HUDEP-2 (cell line): ENCODE measurements at regions not wholly inside any gene's neighbourhood (a gene's known extent, or its start where the extent isn't known, plus 50 kb on each side); places are given as distances from the start of the nearest gene placed in this dataset.
A peak's percentile ranks its signal among the peaks of the same experiment; 100 is the strongest.
"Not testable (repeated sequence)": the region's sequence is repeated elsewhere in the genome, so short reads cannot be mapped to it uniquely, and the experiment has no call there.

Experiments used
- DNase-seq, 76 experiments: peaks; one replicate each; lab custom pipeline; 2025; ENCODE audit not compliant: unreplicated experiment in 76 of 76; lab: John Stamatoyannopoulos, UW

DNA sequence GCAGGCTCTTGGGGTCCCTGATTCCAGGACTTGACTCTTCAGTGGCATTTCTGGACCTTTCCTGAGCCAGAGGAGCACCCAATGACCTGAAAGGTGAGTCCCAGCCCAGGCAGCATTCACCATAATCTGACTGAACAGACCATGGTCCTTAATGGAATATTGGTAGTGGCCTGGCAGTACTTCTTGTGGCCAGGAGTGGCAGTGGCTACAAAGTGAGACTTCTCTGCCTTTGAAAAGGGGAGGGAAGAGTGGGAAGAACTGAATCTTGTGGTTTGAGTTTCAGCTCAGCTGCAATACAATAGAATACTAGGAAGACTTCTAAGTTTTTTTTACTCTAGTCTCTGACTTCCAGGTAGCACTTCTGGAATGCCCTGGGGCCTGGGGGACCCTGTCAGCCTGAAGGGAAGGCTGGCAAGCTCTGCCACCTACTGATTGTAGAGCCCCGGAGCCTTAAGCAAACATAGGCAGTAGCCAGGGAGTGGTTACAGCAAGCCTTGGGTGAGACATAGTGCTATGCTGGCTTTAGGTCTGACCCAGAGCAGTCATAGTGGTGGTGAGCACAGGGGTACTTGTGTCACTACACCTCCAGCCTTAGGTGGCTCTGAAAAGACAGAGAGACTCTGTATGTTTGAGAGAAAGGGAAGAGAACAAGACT, 674.2 kb upstream of the MANEA start:
- no peak for DNase-seq

DNA sequence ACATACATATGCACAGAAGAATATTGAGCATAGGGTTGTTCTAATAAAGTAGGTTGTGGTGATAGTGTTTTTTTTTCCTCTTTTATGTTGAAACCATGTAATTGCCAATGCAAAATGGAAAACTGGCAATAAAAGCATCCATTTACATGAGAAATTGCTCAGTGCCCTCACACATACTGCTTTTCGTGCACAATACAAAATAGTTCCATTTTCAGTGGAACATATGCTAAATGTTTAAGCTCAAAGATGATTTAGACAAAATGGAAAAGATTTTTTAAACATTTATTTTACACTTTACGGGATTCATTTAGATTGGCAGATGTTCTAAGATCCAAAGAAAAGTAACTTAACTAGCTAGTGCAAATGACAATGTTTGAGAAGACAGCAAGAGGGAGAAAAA, 678.1 kb upstream of the MANEA start:
- no peak for DNase-seq

DNA sequence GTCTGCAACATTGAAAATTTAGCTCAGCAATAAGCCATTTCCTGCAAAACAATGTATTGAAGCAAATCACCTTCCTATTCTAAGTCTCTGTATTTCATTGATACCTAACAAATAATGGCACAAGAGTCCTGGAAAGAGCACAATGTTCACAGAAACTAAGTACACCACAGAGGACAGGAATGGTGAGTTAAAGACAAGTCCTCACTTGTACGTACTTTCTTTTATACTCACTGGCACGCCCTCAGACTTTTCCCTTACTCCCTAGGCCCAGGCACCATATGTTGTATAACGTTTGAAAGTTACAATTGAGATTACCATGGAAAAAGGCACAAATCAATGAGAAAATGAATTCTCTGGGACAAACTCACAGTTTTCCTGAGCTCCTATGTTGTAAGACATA, 683.0 kb upstream of the MANEA start:
- DNase-seq: no peak

DNA sequence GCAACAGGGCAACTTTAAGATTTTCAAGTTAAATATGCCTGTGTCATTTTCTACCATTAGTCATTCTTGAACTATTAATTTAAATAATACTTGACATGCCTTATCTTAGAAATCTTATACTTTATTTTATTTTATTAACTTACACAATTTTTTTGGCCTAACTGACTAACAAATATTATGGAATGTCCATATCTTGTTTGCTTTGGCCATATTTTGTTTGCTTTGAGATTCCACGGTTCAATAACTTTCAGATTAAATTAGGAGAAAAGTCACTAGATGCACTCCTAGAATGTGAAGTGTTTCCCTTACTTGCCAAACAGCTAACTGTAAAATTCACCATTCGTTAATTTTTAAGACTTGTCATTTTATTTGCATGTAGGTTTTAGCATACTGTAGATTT, 684.0 kb upstream of the MANEA start:
- DNase-seq: no peak

DNA sequence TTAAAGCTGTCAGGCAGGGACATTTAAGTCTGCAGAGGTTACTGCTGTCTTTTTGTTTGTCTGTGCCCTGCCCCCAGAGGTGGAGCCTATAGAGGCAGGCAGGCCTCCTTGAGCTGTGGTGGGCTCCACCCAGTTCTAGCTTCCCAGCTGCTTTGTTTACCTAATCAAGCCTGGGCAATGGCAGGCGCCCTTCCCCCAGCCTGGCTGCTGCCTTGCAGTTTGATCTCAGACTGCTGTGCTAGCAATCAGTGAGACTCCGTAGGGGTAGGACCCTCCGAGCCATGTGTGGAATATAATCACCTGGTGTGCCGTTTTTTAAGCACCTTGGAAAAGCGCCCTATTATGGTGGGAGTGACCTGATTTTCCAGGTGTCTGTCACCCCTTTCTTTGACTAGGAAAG, 703.5 kb upstream of the MANEA start:
- DNase-seq: not testable (repeated sequence)

DNA sequence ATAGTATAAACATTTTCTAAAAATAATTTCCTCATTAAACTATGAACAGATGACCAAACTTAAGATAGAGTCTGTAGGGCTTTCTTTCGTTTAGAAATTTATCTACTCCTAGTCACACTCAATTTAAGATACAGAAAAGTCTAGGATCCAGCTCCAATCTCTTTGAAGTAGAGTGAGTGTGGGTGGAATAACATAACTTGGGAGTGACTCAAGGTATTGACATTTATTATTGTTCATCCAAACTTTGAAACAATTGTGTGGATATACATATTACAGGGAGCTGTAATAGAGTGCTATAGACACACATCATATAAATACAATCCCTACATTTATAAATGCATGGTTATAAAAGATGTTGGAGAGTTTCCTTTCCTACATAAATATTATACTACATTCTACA, 715.2 kb upstream of the MANEA start:
- DNase-seq: no peak

DNA sequence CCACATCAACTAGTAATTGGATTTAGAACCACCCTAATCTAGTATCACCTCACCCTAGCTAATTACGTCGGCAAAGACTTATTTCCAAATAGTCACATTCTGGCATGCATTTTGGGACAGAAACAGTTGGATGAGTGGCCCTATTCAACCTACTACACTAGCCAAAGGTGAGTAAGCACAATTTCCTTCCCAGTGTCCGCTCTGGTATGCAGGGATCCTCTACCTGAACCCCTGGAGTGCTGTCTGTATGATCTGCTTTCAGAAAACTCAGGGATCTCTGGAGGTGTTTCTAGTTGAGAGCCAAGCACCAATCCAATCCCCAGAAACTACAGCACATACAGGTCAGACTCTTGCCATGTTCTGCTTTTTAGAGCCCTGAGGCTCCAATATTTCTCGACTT, 717.4 kb upstream of the MANEA start:
- DNase-seq: no peak

DNA sequence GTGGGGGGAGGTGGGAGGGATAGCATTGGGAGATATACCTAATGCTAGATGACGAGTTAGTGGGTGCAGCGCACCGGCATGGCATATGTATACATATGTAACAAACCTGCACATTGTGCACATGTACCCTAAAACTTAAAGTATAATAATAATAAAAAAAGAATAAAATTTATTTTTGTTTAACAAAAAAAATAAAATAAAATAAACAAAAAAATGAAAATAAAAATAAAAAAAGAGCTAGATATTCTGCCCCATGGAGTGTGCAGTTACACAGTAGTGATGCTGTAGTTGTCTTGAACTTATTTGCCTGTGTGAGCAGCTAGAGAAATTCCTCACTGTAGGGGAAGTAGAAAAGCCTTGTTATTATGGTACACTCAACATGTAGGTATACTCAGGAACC, 720.3 kb upstream of the MANEA start:
- DNase-seq: not testable (repeated sequence)

DNA sequence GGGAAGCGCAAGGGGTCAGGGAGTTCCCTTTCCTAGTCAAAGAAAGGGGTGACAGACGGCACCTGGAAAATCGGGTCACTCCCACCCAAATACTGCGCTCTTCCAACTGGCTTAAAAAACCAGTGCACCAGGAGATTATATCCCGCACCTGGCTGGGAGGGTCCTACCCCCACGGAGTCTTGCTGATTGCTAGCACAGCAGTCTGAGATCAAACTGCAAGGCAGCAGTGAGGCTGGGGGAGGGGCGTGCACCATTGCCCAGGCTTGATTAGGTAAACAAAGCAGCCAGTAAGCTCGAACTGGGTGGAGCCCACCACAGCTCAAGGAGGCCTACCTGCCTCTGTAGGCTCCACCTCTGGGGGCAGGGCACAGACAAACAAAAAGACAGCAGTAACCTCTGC, 726.0 kb upstream of the MANEA start:
- not testable (repeated sequence) for DNase-seq

DNA sequence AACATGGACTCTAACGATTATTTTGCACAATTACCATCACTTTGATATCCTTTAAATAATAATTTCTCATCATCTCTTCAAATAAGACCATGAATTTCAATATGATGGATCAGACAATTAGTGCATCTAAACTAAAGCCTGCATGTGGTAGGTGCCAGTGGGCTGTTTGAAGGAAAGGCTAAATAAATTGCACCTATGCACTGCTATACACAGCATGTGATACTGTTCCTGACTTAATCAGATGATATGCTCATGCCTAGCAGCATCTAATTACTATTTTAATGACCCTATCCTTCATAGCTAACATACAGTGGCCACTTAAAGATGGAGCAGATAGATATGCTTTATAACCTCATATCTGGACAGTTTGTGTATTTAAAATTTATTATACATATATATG, 731.6 kb upstream of the MANEA start:
- DNase-seq: no peak

DNA sequence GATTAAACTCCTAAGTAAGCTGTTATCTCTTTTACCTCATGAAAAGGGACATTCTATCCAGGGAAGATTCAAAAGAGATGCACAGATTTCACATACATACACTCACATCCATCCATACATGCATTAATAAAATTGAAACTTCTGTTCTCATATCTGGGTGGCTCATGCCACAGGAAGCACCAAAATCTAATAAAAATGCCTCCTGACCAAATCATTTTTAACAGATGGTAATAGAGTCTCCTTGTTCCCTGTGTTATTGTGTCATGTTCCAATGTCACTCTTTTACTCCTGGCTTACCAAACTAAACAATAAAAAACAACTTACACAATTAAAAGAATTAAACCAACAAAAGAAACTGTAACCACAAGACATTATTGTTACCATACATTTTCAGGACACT, 742.1 kb upstream of the MANEA start:
- no peak for DNase-seq

DNA sequence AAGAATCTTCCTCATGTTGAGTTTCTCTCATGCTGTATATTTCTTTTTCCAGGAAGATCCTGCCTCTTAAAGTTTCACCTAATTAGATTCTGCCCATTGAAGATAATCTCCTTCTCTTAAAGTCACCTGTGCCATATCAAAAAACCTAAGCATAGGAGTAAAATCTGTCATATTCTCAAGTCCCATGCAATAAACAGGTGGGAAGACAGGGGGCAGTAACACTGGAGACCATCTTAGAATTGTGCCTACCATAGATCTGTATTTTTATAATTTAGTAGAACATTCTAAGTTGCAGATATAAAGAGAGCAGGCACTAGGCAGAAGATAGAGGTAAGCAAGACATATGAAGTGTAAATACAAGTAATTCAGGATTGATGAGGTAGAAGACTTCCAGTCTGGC, 763.5 kb upstream of the MANEA start:
- no peak for DNase-seq

DNA sequence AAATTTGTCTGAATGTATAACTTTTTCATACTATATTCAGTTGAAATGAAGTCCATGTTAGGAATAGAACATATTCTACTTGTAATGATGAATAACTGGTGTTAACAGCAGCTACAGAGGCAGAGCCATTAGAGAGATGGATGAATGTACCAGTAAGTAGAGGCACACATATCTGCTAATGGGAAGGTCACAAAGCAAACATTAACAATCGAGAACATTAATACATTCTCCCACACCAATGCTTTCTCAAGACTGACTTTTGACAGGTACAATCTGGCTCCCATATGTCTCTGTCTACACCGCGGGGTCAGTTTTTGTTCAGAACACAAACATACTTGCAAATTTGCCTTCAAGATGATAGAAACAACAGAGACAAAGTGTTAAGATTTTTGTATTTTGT, 776.0 kb upstream of the MANEA start:
- DNase-seq: no peak

DNA sequence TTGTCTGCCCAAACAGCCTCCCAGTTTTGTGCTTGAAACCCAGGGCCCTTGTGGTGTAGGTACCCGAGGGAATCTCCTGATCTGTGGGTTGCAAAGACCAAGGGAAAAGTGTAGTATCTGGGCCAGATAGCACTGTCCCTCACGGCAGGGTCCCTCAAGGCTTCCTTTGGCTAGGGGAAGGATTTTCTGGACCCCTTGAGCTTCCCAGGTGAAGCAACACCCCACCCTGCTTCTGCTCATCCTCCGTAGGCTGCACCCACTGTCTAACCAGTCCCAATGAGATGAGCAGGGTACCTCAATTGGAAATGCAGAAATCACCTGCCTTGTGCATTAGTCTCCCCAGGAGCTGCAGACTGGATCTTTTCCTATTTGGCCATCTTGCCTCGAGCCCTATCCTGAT, 791.8 kb upstream of the MANEA start:
- no peak for DNase-seq

DNA sequence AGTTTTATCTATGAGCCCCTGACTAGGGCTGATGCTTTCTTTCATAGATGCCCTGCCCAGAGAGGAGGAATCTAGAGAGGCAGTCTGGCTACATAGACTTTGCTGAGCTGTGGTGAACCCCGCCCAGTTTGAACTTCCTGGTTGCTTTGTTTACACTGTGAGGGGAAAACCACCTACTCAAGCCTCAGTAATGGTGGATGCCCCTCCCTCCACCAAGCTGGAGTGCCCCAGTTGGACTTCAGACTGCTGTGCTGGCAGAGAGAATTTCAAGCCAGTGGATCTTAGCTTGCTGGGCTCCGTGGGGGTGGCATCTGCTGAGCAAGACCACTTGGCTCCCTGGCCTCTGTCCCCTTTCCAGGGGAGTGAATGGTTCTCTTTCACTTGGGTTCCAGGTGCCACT, 792.3 kb upstream of the MANEA start:
- DNase-seq: not testable (repeated sequence)

DNA sequence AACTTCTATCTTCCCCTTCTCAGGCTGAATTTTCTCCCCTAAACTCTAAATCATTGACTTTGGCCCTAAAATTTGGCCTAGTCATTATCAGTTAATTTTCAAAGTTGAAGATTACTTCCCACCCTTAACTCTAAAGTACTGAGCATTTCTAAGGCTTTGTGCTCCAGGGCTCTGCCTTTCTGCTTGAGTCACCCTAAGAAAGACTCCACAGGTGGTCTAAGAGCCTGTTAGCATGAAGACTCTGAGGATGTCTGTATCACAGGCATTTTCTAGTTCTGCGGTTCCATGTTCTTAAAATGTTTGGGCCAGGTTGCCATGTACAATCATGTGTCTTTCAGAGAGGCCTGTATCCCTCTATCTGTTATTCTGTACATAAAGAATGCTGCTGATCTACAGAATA, 808.1 kb upstream of the MANEA start:
- no peak for DNase-seq

DNA sequence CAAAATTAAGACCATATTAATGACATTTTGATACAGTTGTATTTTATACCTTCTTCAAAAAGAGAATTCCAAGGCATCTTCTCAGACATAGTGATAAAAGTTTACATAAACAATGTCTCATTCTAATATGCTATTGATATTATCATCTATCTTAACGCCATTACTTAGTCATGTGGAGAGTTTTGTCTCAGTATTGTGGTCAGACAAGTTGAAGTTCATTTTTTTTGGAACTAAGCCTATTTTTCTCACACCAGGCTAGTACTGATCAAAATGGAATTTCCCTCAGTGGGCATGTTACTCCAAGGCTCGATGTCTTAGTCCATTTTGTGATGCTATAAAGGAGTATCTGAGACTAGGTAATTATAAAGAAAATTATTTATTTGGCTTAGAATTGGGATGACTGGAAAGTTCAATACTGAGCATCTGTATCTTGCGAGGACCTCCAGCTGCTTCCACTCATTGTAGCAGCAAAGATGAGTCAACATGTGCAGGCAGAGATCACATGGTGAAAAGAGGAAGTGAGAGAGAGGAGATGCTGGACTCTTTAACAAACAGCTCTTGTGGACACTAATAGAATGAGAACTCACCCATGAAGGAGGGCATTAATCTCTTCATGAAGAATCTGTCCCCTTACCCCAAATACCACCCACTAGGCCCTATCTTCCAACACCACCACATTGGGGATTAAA, 825.5 kb upstream of the MANEA start:
- peak in 2 of 76 experiments; percentile 14 to 53 for DNase-seq

DNA sequence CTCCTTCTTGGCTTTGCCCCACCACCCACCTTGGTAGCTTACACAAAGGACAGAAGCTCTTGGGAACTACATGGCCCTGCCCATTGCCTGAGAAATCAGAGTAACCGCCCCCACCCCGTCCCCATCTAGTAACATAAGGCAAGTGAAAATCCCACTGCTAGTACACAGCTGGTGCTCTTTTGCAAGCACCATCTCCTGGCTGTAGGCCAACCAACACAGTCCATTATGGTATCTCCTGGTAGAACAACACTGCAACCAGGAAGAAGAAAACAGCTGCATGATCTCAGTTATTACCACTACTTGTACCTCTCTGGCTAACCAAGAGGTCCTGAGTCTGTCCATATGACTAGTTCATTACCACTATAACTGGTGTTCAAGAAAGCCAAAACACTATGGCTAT, 841.1 kb upstream of the MANEA start:
- DNase-seq: no peak

DNA sequence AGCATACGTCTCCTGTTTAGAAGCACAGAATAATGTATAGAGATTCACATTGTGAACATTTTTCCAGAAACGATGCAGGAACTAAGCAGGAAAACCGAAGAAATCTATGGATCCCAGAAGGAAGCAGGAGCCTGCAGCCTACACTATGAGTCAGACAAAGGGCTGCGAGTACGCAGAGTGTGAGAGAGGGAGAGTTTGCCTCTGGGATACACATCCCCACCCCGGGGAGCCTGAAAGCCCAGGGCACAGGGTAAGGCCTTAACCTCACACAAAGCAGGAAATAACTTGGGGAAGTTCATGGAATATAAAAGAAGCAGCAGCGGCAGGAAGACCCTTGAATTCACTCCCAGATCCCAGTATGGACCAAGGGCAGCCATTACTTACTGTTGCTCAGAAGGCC, 842.1 kb upstream of the MANEA start:
- DNase-seq: no peak

DNA sequence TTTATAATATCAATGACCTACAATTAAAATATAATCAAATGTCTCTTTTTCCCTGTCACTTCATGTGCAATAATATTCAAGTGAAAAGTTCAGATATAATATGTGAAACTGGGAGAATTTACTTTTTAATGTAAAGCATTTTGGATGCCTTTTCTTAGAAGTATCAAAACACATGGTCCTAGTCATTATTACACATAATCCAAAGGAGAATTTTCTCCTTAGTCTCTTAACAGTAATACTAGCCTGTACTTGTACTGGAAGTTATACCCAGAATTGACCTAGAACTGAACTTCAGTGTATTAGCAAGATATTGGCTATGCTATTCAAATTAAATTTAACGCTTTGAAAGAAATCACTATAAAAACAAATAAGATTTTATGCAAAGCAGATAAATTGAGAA, 842.6 kb upstream of the MANEA start:
- DNase-seq: no peak

DNA sequence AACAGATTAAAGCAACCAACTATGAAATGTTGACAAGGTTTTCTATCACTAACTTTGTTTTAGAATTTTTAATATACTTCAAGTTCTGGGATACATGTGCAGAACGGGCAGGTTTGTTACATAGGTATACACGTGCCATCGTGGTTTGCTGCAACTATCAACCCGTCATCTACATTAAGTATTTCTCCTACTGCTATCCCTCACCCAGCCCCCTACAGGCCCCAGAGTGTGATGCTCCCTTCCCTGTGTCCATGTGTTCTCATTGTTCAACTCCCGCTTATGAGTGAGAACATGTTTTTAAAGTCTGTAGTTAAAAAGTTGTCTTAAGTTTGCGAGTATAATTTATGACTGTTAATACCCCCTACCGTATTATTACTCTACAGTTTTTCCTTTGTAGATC, 844.3 kb upstream of the MANEA start:
- DNase-seq: no peak

DNA sequence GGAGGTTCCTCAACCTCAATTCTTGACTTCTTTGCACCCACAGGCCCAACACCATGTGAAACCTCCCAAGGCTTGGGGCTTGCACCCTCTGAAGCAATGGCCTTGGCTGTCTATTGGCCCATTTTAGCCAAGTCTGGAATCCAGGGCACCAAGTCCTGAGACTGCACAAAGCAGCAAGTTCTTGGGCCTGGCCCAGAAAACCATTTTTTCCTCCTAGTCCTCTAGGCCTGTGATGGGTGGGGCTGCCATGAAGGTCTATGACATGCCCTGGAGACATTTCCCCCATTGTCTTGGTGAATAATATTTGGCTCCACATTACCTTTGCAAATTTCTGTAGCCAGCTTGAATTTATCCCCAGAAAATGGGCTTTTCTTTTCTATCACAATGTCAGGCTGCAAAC, 849.6 kb upstream of the MANEA start:
- DNase-seq: no peak

DNA sequence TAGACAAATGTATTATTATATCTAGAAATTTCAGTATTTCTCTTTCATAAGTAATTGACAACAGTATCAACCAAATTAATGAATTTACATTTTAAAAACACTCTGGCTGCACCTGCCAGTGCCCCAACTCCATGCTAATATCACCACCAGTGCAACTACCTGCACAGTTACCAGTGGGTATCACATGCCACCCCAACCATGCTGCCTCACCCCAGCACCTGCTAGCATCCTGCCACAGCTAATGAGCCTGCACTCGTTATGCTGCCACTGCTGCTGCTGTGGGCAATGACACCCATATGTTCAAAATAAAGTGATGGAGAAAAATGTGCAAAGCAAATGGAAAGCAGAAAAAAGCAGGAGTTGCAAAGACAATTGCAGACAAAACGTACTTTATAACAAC, 855.9 kb upstream of the MANEA start:
- DNase-seq: no peak
